DMS153 treated with DMSO at 0.1 percent for 48 hours (cell line): ENCODE measurements at regions not wholly inside any gene's neighbourhood (a gene's known extent, or its start where the extent isn't known, plus 50 kb on each side); places are given as distances from the start of the nearest gene placed in this dataset.

Source experiments
- DNase-seq: peaks from one replicate; lab custom pipeline; 2025; ENCODE audit not compliant: unreplicated experiment; lab: John Stamatoyannopoulos, UW

GRCh38 chr1:58908561-58909560 is 125.0 kb upstream of the JUN start:
- no peak for DNase-seq

DNA sequence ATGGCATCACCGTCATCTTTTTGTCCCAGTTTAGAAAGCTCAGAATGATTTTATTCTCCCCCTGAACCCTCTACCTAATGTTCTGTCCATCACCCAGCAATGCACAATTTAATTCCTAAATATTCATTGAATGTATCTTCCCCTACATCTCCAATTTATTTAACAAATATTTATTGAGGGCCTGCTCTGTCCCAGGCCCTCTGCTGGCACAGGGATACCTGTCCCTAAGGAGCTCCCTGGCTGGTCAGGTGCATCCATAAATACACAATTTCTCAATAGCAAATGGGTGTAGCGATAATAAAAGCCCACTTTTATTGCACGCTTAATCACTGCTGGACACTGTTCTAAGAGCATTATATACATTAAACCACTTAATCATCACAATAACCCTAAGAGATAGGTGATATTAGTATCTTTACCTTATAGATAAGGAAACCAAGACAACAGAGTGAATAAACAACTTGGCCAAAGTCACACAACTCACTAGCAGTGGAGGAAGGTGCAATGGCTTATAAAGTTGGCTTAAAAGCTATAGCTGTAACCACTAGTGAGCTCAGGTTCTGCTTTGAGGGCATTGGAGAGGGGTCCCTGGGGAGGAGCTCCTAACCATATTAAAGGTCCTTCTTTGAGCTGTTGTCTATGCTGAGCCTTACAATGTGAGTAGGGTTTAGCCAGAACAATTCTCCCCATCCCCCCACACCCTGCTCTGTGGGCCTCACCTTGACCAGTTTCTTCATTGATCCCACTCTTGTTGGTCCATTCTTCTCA is 126.3 kb upstream of the JUN start:
- DNase-seq = no peak

DNA sequence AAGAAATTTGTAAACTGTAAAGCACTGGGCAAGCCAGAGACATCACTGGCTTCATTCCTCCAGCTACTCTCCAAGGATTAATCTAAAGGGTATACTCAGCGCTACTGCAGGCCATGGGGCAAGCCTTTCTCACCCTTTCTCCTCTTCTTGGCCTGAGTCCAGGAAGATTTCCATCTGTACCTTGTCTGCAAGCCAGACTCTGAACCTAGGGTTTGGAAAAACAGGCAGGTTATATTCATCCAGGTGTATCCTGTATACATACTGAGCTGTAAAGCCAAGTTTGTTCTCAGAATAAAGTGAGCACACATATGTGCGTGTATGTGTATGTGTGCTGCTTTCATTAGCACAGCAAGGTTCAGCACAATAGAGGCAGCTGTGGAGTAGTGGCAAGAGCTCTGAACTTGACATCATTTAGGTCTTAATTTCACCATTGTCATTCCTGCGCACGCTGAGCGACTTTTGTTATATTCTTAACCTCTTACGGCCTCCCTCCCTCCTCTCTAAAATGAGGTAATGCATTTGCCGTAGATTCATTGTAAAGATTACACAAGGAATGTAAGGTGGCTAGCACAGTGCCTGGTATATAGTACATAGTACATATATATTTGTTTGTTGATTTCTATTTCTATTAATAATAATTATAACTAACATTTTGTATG is 128.1 kb upstream of the JUN start:
- no peak for DNase-seq

DNA sequence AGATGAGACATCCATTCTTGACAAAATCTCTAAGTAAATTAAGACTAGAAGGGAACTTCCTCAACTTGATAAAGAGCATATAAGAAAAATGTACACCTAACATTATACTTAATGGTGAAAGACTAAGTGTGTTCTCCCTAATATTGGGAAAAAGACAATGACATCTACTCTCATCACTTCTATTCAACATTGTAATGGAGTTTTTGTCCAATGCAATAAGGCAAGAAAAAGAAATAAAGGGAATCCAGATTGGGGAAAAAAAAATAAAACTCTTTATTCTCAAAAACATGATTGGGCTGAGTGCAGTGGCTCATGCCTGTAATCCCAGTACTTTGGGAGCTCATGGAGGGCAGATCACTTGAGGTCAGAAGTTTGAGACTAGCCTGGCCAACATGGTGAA is 131.1 kb upstream of the JUN start:
- DNase-seq = no peak

DNA sequence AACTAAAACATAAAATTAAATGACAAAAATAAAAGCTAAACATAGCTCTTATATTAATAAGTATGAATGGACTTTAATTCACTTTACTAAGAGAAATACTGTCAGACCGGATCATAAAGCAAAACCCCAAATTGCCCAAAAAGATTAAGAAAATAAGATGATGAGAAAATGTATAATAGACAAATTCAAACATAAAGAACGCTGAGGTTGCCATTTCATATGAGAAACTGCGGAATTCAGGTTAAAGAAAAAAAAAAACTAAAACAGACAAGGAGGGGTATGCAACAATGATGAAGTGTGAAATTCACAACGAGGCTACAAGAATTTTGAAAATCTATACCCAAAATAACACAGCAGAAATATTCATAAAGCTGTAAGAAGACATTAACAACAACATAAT is 133.6 kb upstream of the JUN start:
- no peak for DNase-seq

DNA sequence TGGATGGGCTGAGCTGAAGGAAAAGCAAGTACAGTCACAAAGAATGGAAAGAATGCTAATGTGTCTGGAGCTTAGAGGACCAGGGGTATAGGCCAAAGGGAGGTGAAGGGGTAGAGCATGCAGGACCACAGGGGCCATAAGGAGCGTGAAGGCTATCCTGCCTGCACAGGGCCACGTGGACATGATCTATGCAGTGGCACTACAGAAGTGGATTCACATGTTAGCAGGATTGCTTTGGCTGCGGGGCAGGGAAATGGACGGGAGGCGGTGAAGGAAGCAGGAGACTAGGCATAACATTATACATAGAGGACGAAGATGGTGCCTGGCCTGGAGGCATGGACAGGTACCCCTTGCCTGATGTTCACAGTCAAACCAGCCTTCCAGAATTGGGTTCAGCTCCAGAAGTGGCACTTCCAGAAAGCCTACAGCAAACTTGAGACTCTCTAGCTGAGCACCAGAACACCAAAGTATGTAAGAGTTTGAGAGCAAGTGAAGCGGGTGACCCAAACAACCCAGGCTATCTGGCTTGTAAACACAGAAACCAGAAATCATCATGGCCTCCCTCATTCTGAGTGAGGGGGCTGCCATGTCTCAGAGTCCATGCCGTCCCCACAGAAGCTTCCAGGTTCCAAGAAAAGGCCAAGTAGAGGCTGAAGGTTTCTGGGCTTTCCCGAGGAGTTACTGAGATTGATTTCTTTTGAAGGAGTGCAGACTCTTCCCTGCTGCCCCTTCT is 135.5 kb upstream of the JUN start:
- no peak for DNase-seq

GRCh38 chr1:58919959-58920321 is 136.1 kb upstream of the JUN start:
- no peak for DNase-seq

- DNase-seq = no peak
Measured at GRCh38 chr1:58921342-58921741, 137.5 kb upstream of the JUN start.

DNA sequence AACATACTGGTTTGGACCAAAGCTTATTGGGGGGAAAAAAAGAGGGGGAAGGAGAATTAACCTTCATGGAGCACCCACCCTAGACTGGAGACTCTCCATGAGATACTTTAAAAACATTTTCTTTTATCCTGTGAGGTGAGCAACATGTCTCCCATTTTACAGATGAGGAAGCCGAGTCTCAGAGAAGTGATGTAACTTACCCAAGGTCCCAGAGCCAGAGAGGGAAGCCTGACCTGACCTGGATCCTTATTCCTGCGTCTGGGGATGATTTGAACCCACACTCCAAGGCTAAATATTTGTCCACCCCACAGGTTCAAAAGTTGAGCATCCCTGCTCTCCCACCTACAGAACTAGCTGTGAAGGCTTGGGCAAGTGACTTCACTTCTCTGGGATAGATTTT is 137.9 kb upstream of the JUN start:
- no peak for DNase-seq

DNA sequence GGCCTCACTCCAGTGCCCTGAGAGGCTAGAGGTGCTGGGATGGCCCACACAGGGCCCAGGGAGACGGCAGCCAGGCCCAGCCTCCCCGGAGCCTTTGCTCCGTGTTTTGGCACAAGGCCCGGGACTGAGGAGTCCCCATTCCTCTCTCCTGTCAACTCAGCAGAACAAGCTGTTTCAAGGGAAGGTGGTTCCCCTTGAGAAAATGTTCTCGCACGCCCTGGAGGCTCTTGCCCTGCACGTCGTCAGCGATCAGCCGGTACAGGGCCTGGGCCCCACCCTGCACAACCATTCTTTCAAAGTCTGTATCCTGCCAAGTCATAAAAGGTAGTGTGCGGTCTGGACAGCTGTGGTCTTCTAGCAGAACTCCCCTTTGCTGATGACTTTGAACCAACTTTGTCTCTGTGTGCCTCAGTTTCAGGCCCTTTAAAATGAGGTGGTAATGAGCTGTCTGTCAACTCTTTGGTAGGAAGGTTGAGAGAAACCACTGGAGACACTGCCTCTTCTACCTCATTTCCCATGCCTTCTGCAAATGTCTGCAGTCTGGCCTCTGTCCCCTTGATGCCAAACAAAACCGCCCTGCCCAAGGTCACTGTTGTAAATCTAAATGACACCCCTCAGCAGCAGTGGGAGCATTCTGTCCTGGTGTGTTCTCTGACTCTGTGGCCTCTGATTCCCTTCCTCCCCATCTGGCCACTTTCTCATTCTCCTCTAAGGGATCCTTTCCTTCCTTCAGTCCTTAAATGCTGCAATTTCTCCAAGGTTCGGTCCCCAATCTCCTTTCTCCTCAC is 138.6 kb upstream of the JUN start:
- DNase-seq = no peak

- DNase-seq = no peak
Measured at GRCh38 chr1:58923090-58923470, 139.2 kb upstream of the JUN start.

DNA sequence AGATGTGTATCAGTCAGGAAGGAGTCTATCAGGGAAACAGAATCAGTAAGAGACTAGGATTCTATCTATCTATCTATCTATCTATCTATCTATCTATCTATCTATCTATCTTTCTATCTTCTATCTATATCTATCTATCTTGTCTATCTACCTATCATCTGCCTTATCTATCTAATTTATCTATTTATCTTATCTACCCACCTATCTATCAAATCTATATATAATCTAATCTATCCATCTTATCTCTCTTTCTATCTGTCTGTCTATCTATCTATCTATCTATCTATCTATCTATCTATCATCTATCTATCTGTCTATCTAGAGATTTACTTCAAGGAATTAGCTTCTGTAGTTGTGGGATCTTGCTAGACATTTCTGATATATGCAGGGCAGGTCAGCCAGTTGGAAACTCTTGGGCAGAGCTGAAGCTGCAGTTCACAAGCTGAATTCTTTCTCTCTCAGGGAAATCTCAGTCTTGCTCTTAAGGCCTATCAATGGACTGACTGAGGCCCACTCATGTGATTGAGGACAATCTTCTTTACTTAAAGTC is 140.2 kb upstream of the JUN start:
- no peak for DNase-seq

DNA sequence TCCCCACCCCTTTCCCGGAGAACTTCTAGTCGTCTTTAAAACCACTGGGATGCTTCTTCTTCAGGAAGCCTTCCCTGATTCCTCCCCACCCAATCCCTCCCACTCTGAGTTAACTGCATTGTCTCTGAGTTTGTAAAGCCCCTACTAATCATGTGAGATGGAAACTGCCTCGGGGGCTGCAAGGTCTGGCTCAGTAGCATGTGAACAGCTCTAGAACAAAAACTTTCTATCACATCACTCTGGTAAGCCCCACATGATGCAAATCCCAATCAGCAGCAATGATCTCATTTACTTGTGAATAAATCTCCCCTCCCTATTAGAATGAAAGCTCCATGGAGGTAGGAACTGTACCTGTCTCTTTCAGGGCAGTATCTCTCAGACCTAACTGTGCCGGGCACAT is 141.0 kb upstream of the JUN start:
- DNase-seq = no peak

GRCh38 chr1:58925247-58925646 is 141.4 kb upstream of the JUN start:
- DNase-seq = no peak

- DNase-seq = no peak
Measured at GRCh38 chr1:58926152-58926551, 142.3 kb upstream of the JUN start.

- peak; percentile 29 for DNase-seq
Measured at GRCh38 chr1:58927041-58927721, 143.3 kb upstream of the JUN start.

GRCh38 chr1:58927722-58928085 is 143.9 kb upstream of the JUN start:
- no peak for DNase-seq

DNA sequence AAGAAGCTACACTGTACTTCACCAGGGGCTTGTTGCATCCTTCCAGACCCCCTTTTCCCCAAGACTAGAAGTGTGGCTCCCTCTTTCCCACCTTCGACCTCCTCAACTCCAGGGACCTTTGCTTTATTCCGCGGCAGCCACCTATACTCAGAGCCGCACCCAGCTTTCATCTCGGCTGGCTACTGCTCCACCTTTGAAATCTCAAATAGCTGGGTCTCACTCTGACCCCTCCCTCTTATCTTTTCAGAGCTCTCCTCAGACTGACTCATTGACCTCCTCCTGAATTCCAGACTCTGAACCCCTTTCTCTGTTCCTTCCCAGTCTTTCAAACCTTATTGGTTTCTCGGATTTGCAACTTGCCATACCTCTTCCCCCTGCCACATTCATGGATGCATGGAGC is 144.7 kb upstream of the JUN start:
- no peak for DNase-seq

- no peak for DNase-seq
Measured at GRCh38 chr1:58929671-58930325, 146.0 kb upstream of the JUN start.
